ENCODE measurements at regions not wholly inside any gene's neighbourhood (a gene's known extent, or its start where the extent isn't known, plus 50 kb on each side); places are given as distances from the start of the nearest gene placed in this dataset.

DNA sequence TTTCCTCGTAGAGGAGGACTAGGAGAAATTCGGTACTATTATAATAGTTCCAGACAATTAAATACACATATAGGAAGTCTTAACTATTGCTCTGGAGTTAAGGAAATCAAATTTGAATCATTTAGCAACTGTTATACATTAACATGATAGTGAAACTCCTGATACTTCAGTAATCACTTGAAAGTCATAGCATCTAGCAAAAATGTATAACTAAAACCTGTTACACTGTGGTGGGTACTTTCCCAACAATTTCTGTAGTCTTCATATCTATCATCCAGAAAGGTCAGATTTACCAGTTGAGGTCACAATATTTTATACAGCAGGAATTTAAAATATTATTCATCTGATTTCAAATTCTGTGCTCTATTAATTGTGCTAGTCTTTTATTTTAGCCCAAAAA is 669.6 kb upstream of the PCDH10 start:
- H3K4me1 ChIP-seq (ENCODE audit: control insufficient read depth in 4 of 4, insufficient read depth in 4 of 4, low read length in 3 of 4), result no peaks in the 10 kb centered on the region
- H3K9me3 ChIP-seq (ENCODE audit: control insufficient read depth in 4 of 4, low read length in 3 of 4), result no peaks in the 10 kb centered on the region
- TF ChIP-seq, protein P1, sequence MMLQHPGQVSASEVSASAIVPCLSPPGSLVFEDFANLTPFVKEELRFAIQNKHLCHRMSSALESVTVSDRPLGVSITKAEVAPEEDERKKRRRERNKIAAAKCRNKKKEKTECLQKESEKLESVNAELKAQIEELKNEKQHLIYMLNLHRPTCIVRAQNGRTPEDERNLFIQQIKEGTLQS (IDR thresholded peaks at IDR 0.05), result no peak
- TF ChIP-seq, protein P2, sequence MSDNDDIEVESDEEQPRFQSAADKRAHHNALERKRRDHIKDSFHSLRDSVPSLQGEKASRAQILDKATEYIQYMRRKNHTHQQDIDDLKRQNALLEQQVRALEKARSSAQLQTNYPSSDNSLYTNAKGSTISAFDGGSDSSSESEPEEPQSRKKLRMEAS (IDR thresholded peaks at IDR 0.05), result no peak
- TF ChIP-seq, protein P3, sequence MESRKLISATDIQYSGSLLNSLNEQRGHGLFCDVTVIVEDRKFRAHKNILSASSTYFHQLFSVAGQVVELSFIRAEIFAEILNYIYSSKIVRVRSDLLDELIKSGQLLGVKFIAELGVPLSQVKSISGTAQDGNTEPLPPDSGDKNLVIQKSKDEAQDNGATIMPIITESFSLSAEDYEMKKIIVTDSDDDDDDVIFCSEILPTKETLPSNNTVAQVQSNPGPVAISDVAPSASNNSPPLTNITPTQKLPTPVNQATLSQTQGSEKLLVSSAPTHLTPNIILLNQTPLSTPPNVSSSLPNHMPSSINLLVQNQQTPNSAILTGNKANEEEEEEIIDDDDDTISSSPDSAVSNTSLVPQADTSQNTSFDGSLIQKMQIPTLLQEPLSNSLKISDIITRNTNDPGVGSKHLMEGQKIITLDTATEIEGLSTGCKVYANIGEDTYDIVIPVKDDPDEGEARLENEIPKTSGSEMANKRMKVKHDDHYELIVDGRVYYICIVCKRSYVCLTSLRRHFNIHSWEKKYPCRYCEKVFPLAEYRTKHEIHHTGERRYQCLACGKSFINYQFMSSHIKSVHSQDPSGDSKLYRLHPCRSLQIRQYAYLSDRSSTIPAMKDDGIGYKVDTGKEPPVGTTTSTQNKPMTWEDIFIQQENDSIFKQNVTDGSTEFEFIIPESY (IDR thresholded peaks at IDR 0.05), result no peak
- TF ChIP-seq JUND (IDR thresholded peaks at IDR 0.05), result no peak
- TF ChIP-seq FOXA2 (IDR thresholded peaks at IDR 0.05), result no peak
- H3K4me3 ChIP-seq (ENCODE audit: low read depth in 1 of 3, low read length in 3 of 3), result no peak overlapping the region
- no peaks in the 10 kb centered on the region for H3K27me3 ChIP-seq (ENCODE audit: control insufficient read depth in 4 of 4, insufficient read depth in 4 of 4, low read length in 3 of 4)
- H3K27ac ChIP-seq (ENCODE audit: low read depth in 1 of 2, low read length in 2 of 2), result no peak overlapping the region
- 65% methylated on average over 2 of the region's 2 CpGs for WGBS
- H3K9ac ChIP-seq (ENCODE audit: low read depth in 1 of 2, low read length in 2 of 2), result no peak overlapping the region
- no peak for DNase-seq (ENCODE audit: low spot score)
- H3K36me3 ChIP-seq (ENCODE audit: control insufficient read depth in 4 of 4, insufficient read depth in 3 of 4, low read depth in 1 of 4, low read length in 3 of 4), result no peaks in the 10 kb centered on the region

DNA sequence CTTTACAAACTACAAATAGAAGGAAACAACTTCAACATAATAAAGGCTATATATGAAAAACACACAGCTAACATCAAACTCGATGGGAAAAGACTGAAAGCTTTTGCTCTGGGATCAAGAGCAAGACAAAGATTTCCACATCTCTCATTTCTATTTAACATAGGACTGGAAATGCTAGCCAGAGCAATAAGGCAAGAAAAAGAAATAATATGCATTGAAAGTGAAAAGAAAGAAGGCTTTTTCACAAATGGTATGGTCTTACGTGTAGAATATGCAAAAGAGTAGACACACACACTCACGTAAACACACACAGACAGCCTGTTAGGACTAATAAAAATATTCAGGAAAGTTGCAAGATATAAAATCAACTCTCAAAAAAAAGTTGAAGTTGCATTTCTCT is 660.5 kb upstream of the PCDH10 start:
- Histone ChIP-seq H3K27me3 (ENCODE audit: control insufficient read depth in 4 of 4, insufficient read depth in 4 of 4, low read length in 3 of 4) (no peaks in the 10 kb centered on the region), H3K4me3 (ENCODE audit: low read depth in 1 of 3, low read length in 3 of 3) (no peak overlapping the region), H3K9ac (ENCODE audit: low read depth in 1 of 2, low read length in 2 of 2) (no peak overlapping the region), H3K36me3 (ENCODE audit: control insufficient read depth in 4 of 4, insufficient read depth in 3 of 4, low read depth in 1 of 4, low read length in 3 of 4) (no peaks in the 10 kb centered on the region), H3K27ac (ENCODE audit: low read depth in 1 of 2, low read length in 2 of 2) (no peak overlapping the region), H3K4me1 (ENCODE audit: control insufficient read depth in 4 of 4, insufficient read depth in 4 of 4, low read length in 3 of 4) (no peaks in the 10 kb centered on the region), H3K9me3 (ENCODE audit: control insufficient read depth in 4 of 4, low read length in 3 of 4) (peaks cover 0 to 8% (median 4%) of the 10 kb centered on the region in 4 donors)
- DNase-seq (ENCODE audit: low spot score), result no peak
- 67% methylated on average over 3 of the region's 3 CpGs for WGBS
- TF ChIP-seq SP1 (IDR thresholded peaks at IDR 0.05) (no peak), JUND (IDR thresholded peaks at IDR 0.05) (no peak), NR2F2 (IDR thresholded peaks at IDR 0.05) (no peak), EGR1 (IDR thresholded peaks at IDR 0.05; ENCODE audit: low read depth in 2 of 2) (no peak), FOXA1 (IDR thresholded peaks at IDR 0.05) (no peak), HNF4G (IDR thresholded peaks at IDR 0.05) (no peak), FOXA2 (IDR thresholded peaks at IDR 0.05) (no peak), GABPA (IDR thresholded peaks at IDR 0.05 in 1 of 2, conservative IDR thresholded peaks at IDR 0.05 in 1 of 2) (no peak), RXRA (IDR thresholded peaks at IDR 0.05) (no peak), RAD21 (IDR thresholded peaks at IDR 0.05) (no peak), TAF1 (conservative IDR thresholded peaks at IDR 0.05) (no peak), YY1 (IDR thresholded peaks at IDR 0.05) (no peak)
- TF ChIP-seq, protein P4, sequence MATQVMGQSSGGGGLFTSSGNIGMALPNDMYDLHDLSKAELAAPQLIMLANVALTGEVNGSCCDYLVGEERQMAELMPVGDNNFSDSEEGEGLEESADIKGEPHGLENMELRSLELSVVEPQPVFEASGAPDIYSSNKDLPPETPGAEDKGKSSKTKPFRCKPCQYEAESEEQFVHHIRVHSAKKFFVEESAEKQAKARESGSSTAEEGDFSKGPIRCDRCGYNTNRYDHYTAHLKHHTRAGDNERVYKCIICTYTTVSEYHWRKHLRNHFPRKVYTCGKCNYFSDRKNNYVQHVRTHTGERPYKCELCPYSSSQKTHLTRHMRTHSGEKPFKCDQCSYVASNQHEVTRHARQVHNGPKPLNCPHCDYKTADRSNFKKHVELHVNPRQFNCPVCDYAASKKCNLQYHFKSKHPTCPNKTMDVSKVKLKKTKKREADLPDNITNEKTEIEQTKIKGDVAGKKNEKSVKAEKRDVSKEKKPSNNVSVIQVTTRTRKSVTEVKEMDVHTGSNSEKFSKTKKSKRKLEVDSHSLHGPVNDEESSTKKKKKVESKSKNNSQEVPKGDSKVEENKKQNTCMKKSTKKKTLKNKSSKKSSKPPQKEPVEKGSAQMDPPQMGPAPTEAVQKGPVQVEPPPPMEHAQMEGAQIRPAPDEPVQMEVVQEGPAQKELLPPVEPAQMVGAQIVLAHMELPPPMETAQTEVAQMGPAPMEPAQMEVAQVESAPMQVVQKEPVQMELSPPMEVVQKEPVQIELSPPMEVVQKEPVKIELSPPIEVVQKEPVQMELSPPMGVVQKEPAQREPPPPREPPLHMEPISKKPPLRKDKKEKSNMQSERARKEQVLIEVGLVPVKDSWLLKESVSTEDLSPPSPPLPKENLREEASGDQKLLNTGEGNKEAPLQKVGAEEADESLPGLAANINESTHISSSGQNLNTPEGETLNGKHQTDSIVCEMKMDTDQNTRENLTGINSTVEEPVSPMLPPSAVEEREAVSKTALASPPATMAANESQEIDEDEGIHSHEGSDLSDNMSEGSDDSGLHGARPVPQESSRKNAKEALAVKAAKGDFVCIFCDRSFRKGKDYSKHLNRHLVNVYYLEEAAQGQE (IDR thresholded peaks at IDR 0.05), result no peak
- TF ChIP-seq, protein P2 (IDR thresholded peaks at IDR 0.05), result no peak
- TF ChIP-seq, protein P1 (IDR thresholded peaks at IDR 0.05), result no peak
- TF ChIP-seq, protein P5, sequence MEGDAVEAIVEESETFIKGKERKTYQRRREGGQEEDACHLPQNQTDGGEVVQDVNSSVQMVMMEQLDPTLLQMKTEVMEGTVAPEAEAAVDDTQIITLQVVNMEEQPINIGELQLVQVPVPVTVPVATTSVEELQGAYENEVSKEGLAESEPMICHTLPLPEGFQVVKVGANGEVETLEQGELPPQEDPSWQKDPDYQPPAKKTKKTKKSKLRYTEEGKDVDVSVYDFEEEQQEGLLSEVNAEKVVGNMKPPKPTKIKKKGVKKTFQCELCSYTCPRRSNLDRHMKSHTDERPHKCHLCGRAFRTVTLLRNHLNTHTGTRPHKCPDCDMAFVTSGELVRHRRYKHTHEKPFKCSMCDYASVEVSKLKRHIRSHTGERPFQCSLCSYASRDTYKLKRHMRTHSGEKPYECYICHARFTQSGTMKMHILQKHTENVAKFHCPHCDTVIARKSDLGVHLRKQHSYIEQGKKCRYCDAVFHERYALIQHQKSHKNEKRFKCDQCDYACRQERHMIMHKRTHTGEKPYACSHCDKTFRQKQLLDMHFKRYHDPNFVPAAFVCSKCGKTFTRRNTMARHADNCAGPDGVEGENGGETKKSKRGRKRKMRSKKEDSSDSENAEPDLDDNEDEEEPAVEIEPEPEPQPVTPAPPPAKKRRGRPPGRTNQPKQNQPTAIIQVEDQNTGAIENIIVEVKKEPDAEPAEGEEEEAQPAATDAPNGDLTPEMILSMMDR (IDR thresholded peaks at IDR 0.05; ENCODE audit: low read depth, low read length, missing input control), result no peak
- TF ChIP-seq, protein P3 (IDR thresholded peaks at IDR 0.05), result no peak

Measured in liver (tissue), 8 donors.